Testis (tissue), 2 donors: ENCODE measurements at regions not wholly inside any gene's neighbourhood (a gene's known extent, or its start where the extent isn't known, plus 50 kb on each side); places are given as distances from the start of the nearest gene placed in this dataset.

Experiments
- POLR2A ChIP-seq: fragments of 450-650 bp; IDR thresholded peaks from one replicate; pipeline ENCODE4 v1.6.1; 2017; ENCODE audit warnings: antibody characterized with exemption, mild to moderate bottlenecking, moderate library complexity
- TF ChIP-seq, protein P1 (sequence below), 3 experiments: fragments of 450-650 bp in 2 of 3; fragments of 200-600 bp in 1 of 3; sonication (generic) in 1 of 3; IDR thresholded peaks; one replicate each; pipeline ENCODE4 v1.5.1; 2016 to 2019; ENCODE audit warnings: antibody characterized with exemption in 3 of 3, mild to moderate bottlenecking in 2 of 3, moderate library complexity in 1 of 3

DNA sequence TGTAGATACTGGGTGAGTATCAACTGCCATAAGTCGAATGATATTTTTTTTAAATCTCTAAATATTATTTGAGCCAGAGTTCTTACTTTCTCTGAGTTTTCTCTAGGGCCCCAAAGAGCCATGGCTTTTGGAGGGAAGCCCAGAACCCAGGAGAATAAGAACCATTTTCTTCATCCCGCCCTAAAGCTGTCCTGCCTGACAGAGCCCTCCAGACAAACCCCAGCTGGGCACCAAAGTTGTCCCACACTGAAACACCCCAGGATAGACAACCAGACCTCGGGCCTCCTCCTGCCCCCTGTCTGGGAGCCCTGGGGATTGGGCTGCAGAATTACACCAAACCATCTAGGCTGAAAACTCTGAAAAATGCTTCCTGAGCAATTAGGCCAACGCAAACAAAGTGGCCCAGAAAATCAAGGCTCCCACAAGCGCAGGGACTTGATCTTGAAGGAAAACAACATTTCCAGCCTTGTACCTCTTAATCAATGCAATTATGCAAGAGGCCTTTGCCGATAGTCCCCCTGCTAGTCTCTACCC lies 113.1 kb downstream of the RRAGC start:
- TF ChIP-seq POLR2A, result no peak
- TF ChIP-seq, protein P1, sequence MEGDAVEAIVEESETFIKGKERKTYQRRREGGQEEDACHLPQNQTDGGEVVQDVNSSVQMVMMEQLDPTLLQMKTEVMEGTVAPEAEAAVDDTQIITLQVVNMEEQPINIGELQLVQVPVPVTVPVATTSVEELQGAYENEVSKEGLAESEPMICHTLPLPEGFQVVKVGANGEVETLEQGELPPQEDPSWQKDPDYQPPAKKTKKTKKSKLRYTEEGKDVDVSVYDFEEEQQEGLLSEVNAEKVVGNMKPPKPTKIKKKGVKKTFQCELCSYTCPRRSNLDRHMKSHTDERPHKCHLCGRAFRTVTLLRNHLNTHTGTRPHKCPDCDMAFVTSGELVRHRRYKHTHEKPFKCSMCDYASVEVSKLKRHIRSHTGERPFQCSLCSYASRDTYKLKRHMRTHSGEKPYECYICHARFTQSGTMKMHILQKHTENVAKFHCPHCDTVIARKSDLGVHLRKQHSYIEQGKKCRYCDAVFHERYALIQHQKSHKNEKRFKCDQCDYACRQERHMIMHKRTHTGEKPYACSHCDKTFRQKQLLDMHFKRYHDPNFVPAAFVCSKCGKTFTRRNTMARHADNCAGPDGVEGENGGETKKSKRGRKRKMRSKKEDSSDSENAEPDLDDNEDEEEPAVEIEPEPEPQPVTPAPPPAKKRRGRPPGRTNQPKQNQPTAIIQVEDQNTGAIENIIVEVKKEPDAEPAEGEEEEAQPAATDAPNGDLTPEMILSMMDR (IDR thresholded peaks at IDR 0.05), result no peak
